OCI-LY7 (cell line): ENCODE measurements at regions not wholly inside any gene's neighbourhood (a gene's known extent, or its start where the extent isn't known, plus 50 kb on each side); places are given as distances from the start of the nearest gene placed in this dataset.

Experiments
- CTCF ChIP-seq: fragments of 200-600 bp; sonication (generic); conservative IDR thresholded peaks from 2 replicates; pipeline ENCODE4 v1.5.1; 2014; ENCODE audit warnings: mild to moderate bottlenecking, antibody characterized with exemption, low read length, moderate library complexity, mixed read lengths
- EZH2phosphoT487 ChIP-seq: fragments of 200-600 bp; sonication (generic); IDR thresholded peaks from 2 replicates; pipeline ENCODE4 v1.6.1; 2018; ENCODE audit warnings: low read depth, borderline replicate concordance, mild to moderate bottlenecking, mixed run types, antibody characterized with exemption, low read length, moderate library complexity, mixed read lengths

GRCh38 chr19:28917621-28918020 lies 295.3 kb downstream of the UQCRFS1 start:
- TF ChIP-seq CTCF (no peak), EZH2phosphoT487 (no peak)
